Ishikawa (cell line): ENCODE measurements at regions not wholly inside any gene's neighbourhood (a gene's known extent, or its start where the extent isn't known, plus 50 kb on each side); places are given as distances from the start of the nearest gene placed in this dataset.

Source experiments
- CREB1 ChIP-seq: IDR thresholded peaks from 2 replicates; pipeline ENCODE4 v1.6.1; 2012; ENCODE audit warnings: low read depth
- MAX ChIP-seq: IDR thresholded peaks from 2 replicates; pipeline ENCODE4 v1.6.1; 2012
- REST ChIP-seq: IDR thresholded peaks from 2 replicates; pipeline ENCODE4 v1.6.1; 2012; ENCODE audit warnings: low read depth, mild to moderate bottlenecking
- YY1 ChIP-seq: IDR thresholded peaks from 2 replicates; pipeline ENCODE4 v1.6.1; 2012; ENCODE audit warnings: low read depth

- TF ChIP-seq CREB1, result no peak
- no peak for TF ChIP-seq YY1
- no peak for TF ChIP-seq REST
- TF ChIP-seq MAX, result no peak
Observed at GRCh38 chr5:170171811-170172210, 61.0 kb upstream of the C5orf58 start.
